Embryonic facial prominence (tissue), 1 donor: ENCODE measurements at regions not wholly inside any gene's neighbourhood (a gene's known extent, or its start where the extent isn't known, plus 50 kb on each side); places are given as distances from the start of the nearest gene placed in this dataset.
"Not testable (repeated sequence)": the region's sequence is repeated elsewhere in the genome, so short reads cannot be mapped to it uniquely, and the experiment has no call there.

Experiments
- DNase-seq: peaks from one replicate; pipeline ENCODE4 v3.0.0-alpha.2; 2016; ENCODE audit errors: extremely low spot score

- no peak for DNase-seq
Observed at GRCh38 chr7:12456506-12456905, 52.8 kb upstream of the VWDE start.

DNA sequence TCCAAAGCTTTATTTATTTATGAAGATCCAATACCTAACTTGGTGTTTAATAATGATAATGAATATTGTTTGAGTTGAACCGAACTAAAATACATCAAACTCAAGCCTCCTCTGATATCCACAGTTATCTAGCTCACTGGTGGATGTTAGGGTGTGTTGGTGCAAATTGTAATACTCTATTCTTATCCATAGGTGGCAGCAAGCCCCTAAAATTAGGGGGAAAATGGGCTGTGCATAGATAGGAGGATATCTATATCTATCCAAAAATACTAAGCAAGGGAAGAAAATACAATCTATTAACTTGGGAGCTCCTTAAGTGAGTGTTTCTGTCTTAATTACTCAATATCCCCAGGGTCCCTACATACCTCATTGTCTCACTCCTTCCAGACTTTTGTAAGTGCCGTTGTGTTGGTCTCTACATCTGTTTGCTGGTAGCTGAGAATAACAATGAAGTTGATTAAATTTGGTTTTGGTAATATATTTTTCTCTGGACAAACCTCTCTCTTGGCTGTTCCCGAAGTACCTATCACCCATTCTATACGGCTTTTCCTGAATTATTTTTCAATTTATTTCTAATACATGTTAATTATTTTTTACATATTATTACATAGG lies 55.0 kb upstream of the VWDE start:
- DNase-seq = no peak

GRCh38 chr7:12467837-12468236 lies 64.2 kb upstream of the VWDE start:
- DNase-seq = no peak

DNA sequence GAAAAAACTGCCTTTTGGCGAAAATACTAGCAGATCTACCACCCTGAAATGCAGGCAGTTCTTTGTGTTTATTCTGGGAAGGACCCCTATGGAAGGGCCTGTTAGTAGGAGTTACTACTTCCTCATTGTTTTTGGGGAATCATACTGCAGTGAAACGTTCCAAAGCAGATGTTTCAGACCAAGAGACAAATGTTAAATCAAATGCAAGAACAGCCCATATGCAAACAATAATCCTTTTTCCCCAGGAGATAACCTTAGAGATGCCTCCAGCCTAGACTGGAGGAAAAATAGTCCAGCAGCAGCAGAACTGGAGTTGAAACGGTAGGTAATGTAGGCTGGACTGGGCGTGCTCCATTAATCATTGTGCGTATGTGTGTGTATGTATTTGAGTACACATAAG lies 65.9 kb upstream of the VWDE start:
- DNase-seq = no peak

DNA sequence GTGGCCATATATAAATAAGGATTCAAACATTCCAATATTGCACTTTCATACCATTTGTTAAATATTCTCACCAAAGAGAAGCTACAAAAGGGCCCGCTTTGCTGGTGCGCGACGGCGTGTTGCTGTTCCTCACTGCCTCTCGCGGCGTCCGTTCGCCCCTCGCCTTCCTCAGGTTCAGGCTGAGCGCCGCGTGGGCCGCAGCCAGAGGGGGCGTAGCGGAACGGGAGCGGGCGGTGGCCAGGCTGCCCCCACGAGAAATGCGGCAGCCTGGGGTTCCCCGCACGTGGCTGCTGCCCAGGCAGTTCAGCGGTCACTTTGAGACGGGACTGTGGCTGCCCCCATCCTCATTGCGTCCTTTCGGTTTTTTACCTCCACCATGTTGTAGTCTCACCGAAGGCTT lies 67.3 kb upstream of the VWDE start:
- no peak for DNase-seq

DNA sequence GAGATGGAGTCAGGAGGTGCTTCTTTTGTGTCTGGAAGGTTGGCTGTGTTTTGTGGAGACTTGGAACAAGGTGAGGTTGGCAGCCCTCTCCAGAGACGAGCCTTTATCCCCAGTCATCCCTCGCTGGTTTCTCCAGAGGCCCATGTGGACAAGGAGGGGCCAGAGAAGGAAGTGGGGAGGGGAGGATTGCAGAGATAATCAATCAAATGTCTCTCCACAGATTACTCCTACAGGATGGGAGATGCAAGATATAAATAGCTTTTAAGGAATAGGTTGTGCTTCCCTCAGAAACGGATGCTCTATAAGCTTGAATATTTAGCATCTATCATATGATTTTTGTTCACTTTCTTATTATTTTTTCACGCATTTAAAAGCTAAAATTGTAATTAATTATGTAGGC lies 70.4 kb upstream of the VWDE start:
- DNase-seq = no peak

DNA sequence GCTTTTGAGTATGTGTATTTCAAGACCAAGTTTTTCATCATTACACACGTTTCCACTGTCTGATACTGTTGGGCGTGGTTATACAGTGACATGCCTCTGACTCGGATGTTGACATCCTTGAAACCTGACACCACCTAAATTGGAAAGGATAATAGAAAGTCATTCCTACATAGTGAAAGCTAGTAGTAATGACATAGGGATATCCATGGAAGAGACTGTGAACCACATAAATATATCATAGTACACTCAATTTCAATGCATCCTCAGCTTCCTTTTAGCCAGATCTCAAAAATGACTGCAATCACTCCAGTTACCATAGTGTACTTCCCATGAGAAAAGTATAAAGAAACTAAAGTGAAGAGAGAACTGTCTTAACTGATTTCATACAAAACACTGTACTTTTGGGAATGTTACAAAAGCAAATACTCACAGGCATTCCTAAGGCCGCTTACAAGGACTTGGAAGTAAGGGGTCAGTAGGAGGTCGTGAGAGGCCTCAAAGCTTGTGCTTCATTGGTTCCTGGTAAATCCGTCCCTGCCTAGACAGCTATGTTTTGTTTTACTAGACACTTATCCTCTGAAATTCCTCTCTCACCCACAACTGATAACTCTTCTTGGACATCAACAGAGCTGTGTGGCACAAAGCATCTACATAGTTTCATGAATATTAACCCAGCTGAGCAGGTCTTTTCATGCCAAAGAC lies 71.8 kb upstream of the VWDE start:
- DNase-seq = no peak

DNA sequence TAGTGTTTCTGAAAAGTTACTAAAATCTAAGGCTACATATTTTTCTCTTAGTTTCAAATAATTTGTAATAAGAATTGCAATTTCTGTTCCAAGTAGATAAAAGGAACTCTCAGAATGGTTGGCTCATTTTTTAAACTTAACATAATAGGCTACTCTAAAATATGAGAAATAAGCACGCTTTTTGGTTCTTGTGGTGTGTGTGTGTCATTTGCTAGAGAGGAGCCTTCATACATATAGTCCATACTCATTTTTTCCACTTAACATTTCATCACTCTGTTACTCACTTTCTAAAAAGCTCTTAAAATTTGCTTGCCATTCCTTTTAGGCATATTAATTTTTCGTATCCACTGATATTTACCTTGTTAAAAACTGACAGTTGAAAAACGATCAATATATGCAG lies 74.0 kb upstream of the VWDE start:
- no peak for DNase-seq

DNA sequence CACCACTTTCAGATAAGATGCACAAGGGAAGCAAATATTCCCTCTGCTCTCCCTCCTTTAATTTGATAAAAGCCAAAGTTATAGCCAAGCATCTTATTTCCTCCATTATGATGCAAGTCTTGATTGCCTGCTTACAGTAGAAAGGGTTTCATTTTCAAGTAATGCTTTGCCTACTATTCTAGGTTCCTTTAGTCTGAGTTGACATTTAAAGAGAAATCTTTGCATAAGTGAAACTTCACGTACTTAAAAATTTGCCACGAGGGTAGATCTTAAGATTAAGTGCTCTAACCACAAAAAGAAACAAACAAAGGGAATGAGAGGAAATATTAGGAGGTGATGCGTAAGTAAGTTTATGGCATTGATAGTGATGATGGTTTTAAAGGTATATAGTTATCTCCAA lies 78.1 kb upstream of the VWDE start:
- no peak for DNase-seq

- no peak for DNase-seq
Observed at GRCh38 chr7:12485845-12486244, 82.2 kb upstream of the VWDE start.

GRCh38 chr7:12488341-12488740 lies 82.2 kb upstream of the SCIN start:
- no peak for DNase-seq

DNA sequence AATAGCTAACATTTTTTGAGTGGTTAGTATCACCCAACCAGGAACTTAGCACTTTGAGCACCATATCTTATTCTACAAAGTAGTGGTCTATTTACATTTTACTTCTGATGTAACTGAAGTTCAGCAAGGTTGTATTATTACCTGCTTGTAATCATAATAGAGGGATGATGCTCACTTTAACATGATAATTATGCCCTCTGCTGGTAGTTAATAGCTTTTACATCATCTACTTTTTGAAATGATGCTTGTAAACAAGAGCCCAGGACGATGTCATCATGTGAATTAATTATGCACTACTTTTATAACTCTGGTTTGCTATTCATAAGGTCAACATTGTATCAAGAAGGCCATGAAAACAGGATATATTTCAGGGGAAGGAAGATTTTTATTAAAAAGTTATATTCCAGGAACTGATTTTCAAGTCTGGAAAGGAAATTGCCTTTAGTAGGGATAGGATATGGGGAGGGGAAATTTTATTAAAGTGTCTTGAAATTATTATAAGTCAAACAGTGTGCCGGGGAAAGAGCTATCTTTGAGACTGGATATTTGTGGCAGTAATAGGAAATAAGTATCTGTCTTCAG lies 80.3 kb upstream of the SCIN start:
- DNase-seq = no peak

GRCh38 chr7:12490940-12491339 lies 79.6 kb upstream of the SCIN start:
- no peak for DNase-seq

GRCh38 chr7:12491526-12491925 lies 79.0 kb upstream of the SCIN start:
- no peak for DNase-seq

GRCh38 chr7:12493407-12493806 lies 77.1 kb upstream of the SCIN start:
- DNase-seq = no peak

GRCh38 chr7:12493863-12494686 lies 76.4 kb upstream of the SCIN start:
- no peak for DNase-seq

- no peak for DNase-seq
Observed at GRCh38 chr7:12494687-12495024, 75.9 kb upstream of the SCIN start.

GRCh38 chr7:12496901-12497674 lies 73.4 kb upstream of the SCIN start:
- not testable (repeated sequence) for DNase-seq

GRCh38 chr7:12504149-12504548 lies 66.4 kb upstream of the SCIN start:
- peak; percentile 36 for DNase-seq

GRCh38 chr7:12508005-12508404 lies 62.5 kb upstream of the SCIN start:
- no peak for DNase-seq

DNA sequence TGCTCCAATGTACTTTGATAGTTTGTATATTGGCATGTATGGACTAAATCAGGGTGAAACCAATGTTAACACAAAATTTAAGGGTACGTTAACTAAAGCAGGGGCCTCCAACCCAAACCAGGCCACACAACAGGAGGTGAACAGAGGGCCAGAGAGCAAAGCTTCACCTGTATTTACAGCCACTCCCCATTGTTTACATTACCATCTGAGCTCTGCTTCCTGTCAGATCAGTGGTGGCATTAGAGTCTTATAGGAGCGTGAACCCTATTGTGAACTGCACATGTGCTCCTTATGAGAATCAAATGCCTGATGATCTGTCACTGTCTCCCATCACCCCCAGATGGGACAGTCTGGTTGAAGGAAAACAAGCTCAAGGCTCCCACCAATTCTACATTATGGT lies 62.0 kb upstream of the SCIN start:
- DNase-seq = no peak

DNA sequence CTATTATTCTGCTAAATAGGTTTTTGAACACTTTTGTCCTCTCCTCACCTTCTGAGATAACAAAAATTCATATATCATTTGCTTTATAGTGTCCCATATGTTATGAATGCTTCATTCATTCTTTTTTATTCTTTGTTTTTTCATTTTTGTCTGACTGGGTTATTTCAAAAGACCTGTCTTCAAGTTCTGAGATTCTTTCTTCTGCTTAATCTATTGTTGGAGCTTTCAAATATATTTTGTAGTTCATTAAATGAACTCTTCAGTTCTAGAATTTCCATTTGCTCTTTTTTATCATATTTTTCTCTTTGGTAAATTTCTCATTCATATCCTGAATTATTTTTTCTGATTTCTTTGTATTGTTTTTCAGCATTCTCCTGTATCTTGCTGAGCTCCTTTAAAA lies 53.1 kb upstream of the SCIN start:
- no peak for DNase-seq
